Peyer's patch (tissue), 4 donors: ENCODE measurements at regions not wholly inside any gene's neighbourhood (a gene's known extent, or its start where the extent isn't known, plus 50 kb on each side); places are given as distances from the start of the nearest gene placed in this dataset.

ENCODE experiments used
- POLR2A ChIP-seq, 2 donors: fragments of 450-650 bp; IDR thresholded peaks; one replicate each; pipeline ENCODE4 v1.5.1; 2017; ENCODE audit warnings: antibody characterized with exemption in 2 of 2, mild to moderate bottlenecking in 2 of 2, moderate library complexity in 2 of 2
- TF ChIP-seq, protein P1 (sequence below), 6 experiments: fragments of 450-650 bp in 4 of 6; fragments of 200-600 bp in 2 of 6; sonication (generic) in 1 of 6; IDR thresholded peaks; one replicate each; pipeline ENCODE4 v1.5.1; 2017 to 2019; ENCODE audit warnings: antibody characterized with exemption in 6 of 6, mild to moderate bottlenecking in 3 of 6, moderate library complexity in 1 of 6

DNA sequence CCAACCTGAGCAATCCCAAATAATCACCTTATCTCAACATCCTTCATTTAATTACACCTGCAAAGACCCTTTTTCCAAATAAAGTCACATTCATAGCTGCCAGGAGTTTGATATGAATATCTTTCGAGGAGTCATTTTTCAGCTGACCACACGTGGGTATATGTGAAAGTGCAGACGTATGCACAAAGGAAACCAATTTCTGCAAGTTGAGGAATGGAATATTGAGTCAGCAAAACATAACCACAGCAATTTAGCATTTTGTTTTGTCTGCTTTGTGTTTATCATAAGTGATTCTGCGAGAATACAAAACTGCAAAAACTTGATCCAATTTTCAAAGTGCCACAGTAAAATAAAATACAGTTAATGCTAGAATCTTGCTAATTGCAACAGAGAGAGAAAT lies 295.9 kb downstream of the SUCLA2 start:
- TF ChIP-seq, protein P1, sequence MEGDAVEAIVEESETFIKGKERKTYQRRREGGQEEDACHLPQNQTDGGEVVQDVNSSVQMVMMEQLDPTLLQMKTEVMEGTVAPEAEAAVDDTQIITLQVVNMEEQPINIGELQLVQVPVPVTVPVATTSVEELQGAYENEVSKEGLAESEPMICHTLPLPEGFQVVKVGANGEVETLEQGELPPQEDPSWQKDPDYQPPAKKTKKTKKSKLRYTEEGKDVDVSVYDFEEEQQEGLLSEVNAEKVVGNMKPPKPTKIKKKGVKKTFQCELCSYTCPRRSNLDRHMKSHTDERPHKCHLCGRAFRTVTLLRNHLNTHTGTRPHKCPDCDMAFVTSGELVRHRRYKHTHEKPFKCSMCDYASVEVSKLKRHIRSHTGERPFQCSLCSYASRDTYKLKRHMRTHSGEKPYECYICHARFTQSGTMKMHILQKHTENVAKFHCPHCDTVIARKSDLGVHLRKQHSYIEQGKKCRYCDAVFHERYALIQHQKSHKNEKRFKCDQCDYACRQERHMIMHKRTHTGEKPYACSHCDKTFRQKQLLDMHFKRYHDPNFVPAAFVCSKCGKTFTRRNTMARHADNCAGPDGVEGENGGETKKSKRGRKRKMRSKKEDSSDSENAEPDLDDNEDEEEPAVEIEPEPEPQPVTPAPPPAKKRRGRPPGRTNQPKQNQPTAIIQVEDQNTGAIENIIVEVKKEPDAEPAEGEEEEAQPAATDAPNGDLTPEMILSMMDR (IDR thresholded peaks at IDR 0.05): no peak
- no peak for TF ChIP-seq POLR2A (IDR thresholded peaks at IDR 0.05)
